ENCODE measurements at regions not wholly inside any gene's neighbourhood (a gene's known extent, or its start where the extent isn't known, plus 50 kb on each side); places are given as distances from the start of the nearest gene placed in this dataset.

GRCh38 chr2:162972383-162972782 is 133.8 kb upstream of the KCNH7 start:
- H3K4me3 ChIP-seq = no peak overlapping the region
- ATAC-seq (no peak), DNase-seq (no peak)
- H3K4me1 ChIP-seq = no peaks in the 10 kb centered on the region
- intact Hi-C loops (cut with DNase I) = no loop called here
- WGBS, 2 donors = 68 to 84% methylated on average over 1 of the region's 1 CpG
- no peaks in the 10 kb centered on the region for H3K27me3 ChIP-seq
- no peaks in the 10 kb centered on the region for H3K9me3 ChIP-seq
- no peak overlapping the region for H3K27ac ChIP-seq
- no peaks in the 10 kb centered on the region for H3K36me3 ChIP-seq (replicated peaks in 1 of 2; ENCODE audit: insufficient read depth in 1 of 2, low read depth in 2 of 2)
- TF ChIP-seq CTCF (IDR thresholded peaks at IDR 0.05) (no peak), POLR2A (IDR thresholded peaks at IDR 0.05) (no peak)

- H3K36me3 ChIP-seq (replicated peaks in 1 of 2; ENCODE audit: insufficient read depth in 1 of 2, low read depth in 2 of 2) = no peaks in the 10 kb centered on the region
- 16 to 24% methylated on average over 1 of the region's 1 CpG for WGBS, 2 donors
These were observed 129.7 kb upstream of the KCNH7 start for GRCh38 chr2:162968306-162968705.

GRCh38 chr2:162967811-162968210 is 129.2 kb upstream of the KCNH7 start:
- H3K27me3 ChIP-seq = no peaks in the 10 kb centered on the region
- DNase-seq (no peak), ATAC-seq (no peak)
- 55 to 68% methylated on average over 1 of the region's 1 CpG for WGBS, 2 donors
- H3K4me3 ChIP-seq = no peak overlapping the region
- H3K27ac ChIP-seq = no peak overlapping the region
- H3K9me3 ChIP-seq = no peaks in the 10 kb centered on the region
- H3K36me3 ChIP-seq (replicated peaks in 1 of 2; ENCODE audit: insufficient read depth in 1 of 2, low read depth in 2 of 2) = no peaks in the 10 kb centered on the region
- intact Hi-C loops (cut with DNase I) = no loop called here
- TF ChIP-seq POLR2A (IDR thresholded peaks at IDR 0.05) = no peak
- no peak for TF ChIP-seq CTCF (IDR thresholded peaks at IDR 0.05)
- no peaks in the 10 kb centered on the region for H3K4me1 ChIP-seq

More at GRCh38 chr2:162968306-162968705, 129.7 kb upstream of the KCNH7 start:
- intact Hi-C loops (cut with DNase I) = no loop called here
- Histone ChIP-seq H3K27ac (no peak overlapping the region), H3K4me3 (no peak overlapping the region), H3K9me3 (no peaks in the 10 kb centered on the region), H3K4me1 (no peaks in the 10 kb centered on the region), H3K27me3 (no peaks in the 10 kb centered on the region)
- ATAC-seq (no peak), DNase-seq (no peak)
- TF ChIP-seq CTCF (IDR thresholded peaks at IDR 0.05) = no peak
- TF ChIP-seq POLR2A (IDR thresholded peaks at IDR 0.05) = no peak

DNA sequence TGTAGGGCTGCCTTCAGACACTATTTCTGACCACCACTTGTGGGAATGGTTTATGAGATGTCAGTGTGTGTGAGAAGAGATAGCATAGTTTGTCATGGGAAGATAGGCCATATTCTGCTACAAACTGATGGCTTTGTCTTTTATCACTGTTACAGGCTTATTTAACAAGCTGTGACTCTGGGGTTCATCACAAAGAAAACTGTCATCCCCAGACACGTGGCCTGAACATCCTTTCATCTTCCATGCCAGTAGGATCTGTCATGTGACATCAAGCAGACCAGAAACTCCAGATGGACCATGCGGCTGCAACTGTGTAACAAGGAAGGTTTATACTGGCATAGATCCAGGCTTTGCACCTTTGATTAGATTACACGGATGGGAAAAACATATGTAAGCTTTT is 128.6 kb upstream of the KCNH7 start:
- intact Hi-C loops (cut with DNase I) = no loop called here
- 19 to 21% methylated on average over 3 of the region's 3 CpGs for WGBS, 2 donors
- no peak overlapping the region for H3K27ac ChIP-seq
- ATAC-seq (no peak), DNase-seq (no peak)
- H3K36me3 ChIP-seq (replicated peaks in 1 of 2; ENCODE audit: insufficient read depth in 1 of 2, low read depth in 2 of 2) = no peaks in the 10 kb centered on the region
- no peaks in the 10 kb centered on the region for H3K9me3 ChIP-seq
- no peak for TF ChIP-seq CTCF (IDR thresholded peaks at IDR 0.05)
- no peak for TF ChIP-seq POLR2A (IDR thresholded peaks at IDR 0.05)
- no peaks in the 10 kb centered on the region for H3K27me3 ChIP-seq
- no peak overlapping the region for H3K4me3 ChIP-seq
- no peaks in the 10 kb centered on the region for H3K4me1 ChIP-seq

- DNase-seq (no peak), ATAC-seq (no peak)
- H3K4me1 ChIP-seq = no peaks in the 10 kb centered on the region
- H3K27me3 ChIP-seq = no peaks in the 10 kb centered on the region
- no peaks in the 10 kb centered on the region for H3K9me3 ChIP-seq
- no peak overlapping the region for H3K27ac ChIP-seq
- H3K4me3 ChIP-seq = no peak overlapping the region
- H3K36me3 ChIP-seq (replicated peaks in 1 of 2; ENCODE audit: insufficient read depth in 1 of 2, low read depth in 2 of 2) = no peaks in the 10 kb centered on the region
- intact Hi-C loops (cut with DNase I) = no loop called here
- WGBS, 2 donors = 58 to 63% methylated on average over 5 of the region's 5 CpGs
- TF ChIP-seq CTCF (IDR thresholded peaks at IDR 0.05) (no peak), POLR2A (IDR thresholded peaks at IDR 0.05) (no peak)
These were observed 126.6 kb upstream of the KCNH7 start for GRCh38 chr2:162965191-162965590.

Measured in body of pancreas (tissue), 4 donors.